ENCODE measurements at regions not wholly inside any gene's neighbourhood (a gene's known extent, or its start where the extent isn't known, plus 50 kb on each side); places are given as distances from the start of the nearest gene placed in this dataset.

- intact Hi-C loops (cut with micrococcal nuclease) = no loop called here
- Mint-ChIP-seq H3K36me3 (ENCODE audit: low read depth) (no peaks in the 10 kb centered on the region), H3K27me3 (peaks cover 7% of the 10 kb centered on the region), H3K4me3 (no peak overlapping the region), H3K27ac (no peak overlapping the region), H3K9me3 (peaks cover 14% of the 10 kb centered on the region), H3K4me1 (no peaks in the 10 kb centered on the region)
- DNase-seq = no peak
Observed at GRCh38 chr5:68576805-68577204, 361.2 kb downstream of the PIK3R1 start.

DNA sequence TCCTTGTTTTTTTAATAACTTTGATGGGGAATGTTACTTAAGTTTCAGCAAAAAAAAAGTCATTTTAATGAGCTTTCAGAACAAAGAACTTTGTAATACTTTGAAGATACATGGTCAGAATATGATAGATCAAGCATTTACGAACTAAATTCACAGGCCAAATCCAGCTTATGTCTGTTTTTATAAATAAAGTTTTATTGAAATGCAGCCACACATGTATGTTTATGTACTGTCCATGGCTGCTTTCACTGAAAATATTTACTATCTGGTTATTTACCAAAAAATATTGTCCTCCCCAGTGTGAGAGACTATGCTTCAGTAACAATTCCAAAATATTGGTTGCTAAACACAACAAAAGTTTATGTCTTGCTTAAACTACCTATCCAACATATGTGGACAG is 366.7 kb downstream of the PIK3R1 start:
- no peaks in the 10 kb centered on the region for H3K36me3 Mint-ChIP-seq (ENCODE audit: low read depth)
- H3K27me3 Mint-ChIP-seq = peaks cover 5% of the 10 kb centered on the region
- H3K4me3 Mint-ChIP-seq = no peak overlapping the region
- H3K4me1 Mint-ChIP-seq = no peaks in the 10 kb centered on the region
- H3K27ac Mint-ChIP-seq = no peak overlapping the region
- H3K9me3 Mint-ChIP-seq = peaks cover 8% of the 10 kb centered on the region
- DNase-seq = no peak
- intact Hi-C loops (cut with micrococcal nuclease) = no loop called here

DNA sequence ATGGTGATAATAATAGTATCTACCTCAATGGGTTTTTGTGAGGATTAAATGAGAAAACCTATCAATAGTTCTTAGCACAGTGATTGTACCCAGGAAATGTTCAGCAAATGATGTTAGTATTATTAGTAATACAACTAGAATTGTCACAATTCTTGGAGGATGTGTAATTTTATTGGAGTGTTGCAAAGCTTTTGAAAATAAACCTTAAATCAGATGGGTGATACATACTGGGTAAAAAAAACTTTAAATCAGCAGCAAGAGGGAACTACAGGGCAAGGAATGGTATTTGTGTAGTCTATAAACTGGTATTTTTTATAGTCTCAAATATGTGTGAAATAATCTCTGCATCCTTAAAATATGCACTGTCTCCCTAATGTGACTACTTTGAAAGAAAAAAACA is 371.6 kb downstream of the PIK3R1 start:
- intact Hi-C loops (cut with micrococcal nuclease) = no loop called here
- Mint-ChIP-seq H3K36me3 (ENCODE audit: low read depth) (no peaks in the 10 kb centered on the region), H3K4me1 (no peaks in the 10 kb centered on the region), H3K27me3 (peaks cover 3% of the 10 kb centered on the region), H3K27ac (no peak overlapping the region), H3K4me3 (no peak overlapping the region), H3K9me3 (no peaks in the 10 kb centered on the region)
- no peak for DNase-seq

GRCh38 chr5:68591850-68592249 is 376.3 kb downstream of the PIK3R1 start:
- no peaks in the 10 kb centered on the region for H3K4me1 Mint-ChIP-seq
- no peak overlapping the region for H3K27ac Mint-ChIP-seq
- no peaks in the 10 kb centered on the region for H3K36me3 Mint-ChIP-seq (ENCODE audit: low read depth)
- no peak for DNase-seq
- H3K27me3 Mint-ChIP-seq = no peaks in the 10 kb centered on the region
- intact Hi-C loops (cut with micrococcal nuclease) = no loop called here
- no peaks in the 10 kb centered on the region for H3K9me3 Mint-ChIP-seq
- H3K4me3 Mint-ChIP-seq = no peak overlapping the region

GRCh38 chr5:68592351-68592750 is 376.8 kb downstream of the PIK3R1 start:
- no peaks in the 10 kb centered on the region for H3K9me3 Mint-ChIP-seq
- H3K4me3 Mint-ChIP-seq = no peak overlapping the region
- no peak overlapping the region for H3K27ac Mint-ChIP-seq
- H3K4me1 Mint-ChIP-seq = no peaks in the 10 kb centered on the region
- no peaks in the 10 kb centered on the region for H3K36me3 Mint-ChIP-seq (ENCODE audit: low read depth)
- intact Hi-C loops (cut with micrococcal nuclease) = no loop called here
- H3K27me3 Mint-ChIP-seq = no peaks in the 10 kb centered on the region
- DNase-seq = no peak

DNA sequence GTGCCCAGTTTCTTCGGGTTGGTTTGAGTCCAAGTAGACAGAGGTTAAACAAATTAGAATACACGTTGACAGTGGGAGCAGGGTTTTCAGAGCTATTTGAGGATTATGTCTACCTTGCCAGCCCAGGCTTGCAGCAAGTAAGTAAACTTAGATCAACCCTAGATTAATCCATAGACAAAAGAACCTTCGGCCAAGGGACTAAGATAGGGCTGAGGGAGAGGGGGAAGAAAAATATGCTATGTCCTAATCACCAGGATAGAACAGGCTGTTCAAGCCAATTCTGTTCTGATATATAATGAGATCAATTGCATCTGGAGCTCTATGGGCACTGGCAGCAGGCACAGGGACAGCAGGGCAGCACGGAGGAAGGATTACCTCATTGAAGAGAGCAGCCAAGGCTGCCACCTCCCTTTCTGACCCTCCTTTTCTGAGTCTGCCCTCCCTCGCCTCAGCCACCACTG is 377.7 kb downstream of the PIK3R1 start:
- H3K4me1 Mint-ChIP-seq = no peaks in the 10 kb centered on the region
- no peaks in the 10 kb centered on the region for H3K9me3 Mint-ChIP-seq
- no peak for DNase-seq
- no peak overlapping the region for H3K4me3 Mint-ChIP-seq
- H3K27ac Mint-ChIP-seq = no peak overlapping the region
- H3K27me3 Mint-ChIP-seq = no peaks in the 10 kb centered on the region
- H3K36me3 Mint-ChIP-seq (ENCODE audit: low read depth) = no peaks in the 10 kb centered on the region
- intact Hi-C loops (cut with micrococcal nuclease) = no loop called here

DNA sequence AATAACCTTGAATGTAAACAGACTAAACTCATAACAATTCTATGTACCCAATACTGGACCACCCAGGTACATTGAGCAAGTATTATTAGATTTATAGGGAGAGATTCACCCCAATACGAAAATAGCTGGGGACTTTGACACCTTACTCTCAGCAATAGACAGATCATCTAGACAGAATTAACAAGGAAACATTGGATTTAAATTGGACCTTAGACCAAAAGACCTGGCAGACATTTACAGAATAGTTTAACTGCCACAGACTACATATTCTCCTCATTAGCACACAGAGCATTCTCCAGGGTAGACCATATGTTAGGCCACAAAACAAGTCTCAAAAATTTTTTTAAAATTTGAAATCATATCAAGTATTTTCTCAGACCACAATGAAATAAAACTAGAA is 397.4 kb downstream of the PIK3R1 start:
- no peak overlapping the region for H3K4me3 Mint-ChIP-seq
- intact Hi-C loops (cut with micrococcal nuclease) = no loop called here
- H3K27ac Mint-ChIP-seq = no peak overlapping the region
- H3K36me3 Mint-ChIP-seq (ENCODE audit: low read depth) = no peaks in the 10 kb centered on the region
- H3K9me3 Mint-ChIP-seq = peaks cover 13% of the 10 kb centered on the region
- DNase-seq = no peak
- H3K27me3 Mint-ChIP-seq = no peaks in the 10 kb centered on the region
- H3K4me1 Mint-ChIP-seq = no peaks in the 10 kb centered on the region

DNA sequence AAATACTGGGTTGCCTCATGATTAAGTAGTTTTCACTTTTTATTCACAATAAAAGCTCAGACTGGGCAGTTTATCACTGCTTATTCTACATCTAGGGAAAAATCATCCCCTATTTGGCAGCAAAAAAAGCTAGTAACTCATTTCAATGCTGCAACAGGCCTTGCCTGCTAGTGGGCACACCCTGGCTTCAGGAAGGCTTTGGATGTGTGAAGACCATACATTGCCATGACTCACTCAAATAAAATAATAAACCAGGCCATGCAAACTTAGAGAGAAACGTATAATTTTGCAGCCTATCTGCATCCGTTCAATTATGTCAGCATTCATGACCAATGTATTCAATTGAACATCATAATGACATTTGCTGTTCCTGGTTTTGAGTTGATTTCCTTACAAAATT is 402.9 kb downstream of the PIK3R1 start:
- Mint-ChIP-seq H3K27me3 (no peaks in the 10 kb centered on the region), H3K4me1 (no peaks in the 10 kb centered on the region), H3K9me3 (peaks cover 1% of the 10 kb centered on the region), H3K36me3 (ENCODE audit: low read depth) (no peaks in the 10 kb centered on the region), H3K4me3 (no peak overlapping the region), H3K27ac (no peak overlapping the region)
- no peak for DNase-seq
- intact Hi-C loops (cut with micrococcal nuclease) = no loop called here

DNA sequence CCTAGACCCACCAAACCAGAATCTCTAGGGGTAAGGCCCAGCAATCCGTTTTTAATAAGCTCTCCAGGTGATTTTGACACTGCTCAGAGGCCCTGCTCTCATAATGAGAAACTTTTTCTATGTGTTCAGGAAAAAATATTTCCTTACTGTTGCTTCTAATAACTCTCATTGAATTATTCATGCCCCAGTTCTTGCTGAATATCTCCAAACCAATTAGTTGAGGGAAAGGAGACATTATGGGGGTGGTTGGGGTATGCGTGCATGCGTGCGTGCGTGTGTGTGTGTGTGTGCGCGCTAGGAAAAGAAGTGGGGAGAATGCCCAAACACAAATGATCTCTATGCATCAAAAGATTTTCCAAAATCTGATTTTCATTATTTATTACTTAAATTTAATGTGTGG is 411.4 kb downstream of the PIK3R1 start:
- H3K4me3 Mint-ChIP-seq = no peak overlapping the region
- no peak overlapping the region for H3K27ac Mint-ChIP-seq
- no peaks in the 10 kb centered on the region for H3K27me3 Mint-ChIP-seq
- intact Hi-C loops (cut with micrococcal nuclease) = no loop called here
- no peak for DNase-seq
- H3K36me3 Mint-ChIP-seq (ENCODE audit: low read depth) = no peaks in the 10 kb centered on the region
- no peaks in the 10 kb centered on the region for H3K4me1 Mint-ChIP-seq
- H3K9me3 Mint-ChIP-seq = no peaks in the 10 kb centered on the region

DNA sequence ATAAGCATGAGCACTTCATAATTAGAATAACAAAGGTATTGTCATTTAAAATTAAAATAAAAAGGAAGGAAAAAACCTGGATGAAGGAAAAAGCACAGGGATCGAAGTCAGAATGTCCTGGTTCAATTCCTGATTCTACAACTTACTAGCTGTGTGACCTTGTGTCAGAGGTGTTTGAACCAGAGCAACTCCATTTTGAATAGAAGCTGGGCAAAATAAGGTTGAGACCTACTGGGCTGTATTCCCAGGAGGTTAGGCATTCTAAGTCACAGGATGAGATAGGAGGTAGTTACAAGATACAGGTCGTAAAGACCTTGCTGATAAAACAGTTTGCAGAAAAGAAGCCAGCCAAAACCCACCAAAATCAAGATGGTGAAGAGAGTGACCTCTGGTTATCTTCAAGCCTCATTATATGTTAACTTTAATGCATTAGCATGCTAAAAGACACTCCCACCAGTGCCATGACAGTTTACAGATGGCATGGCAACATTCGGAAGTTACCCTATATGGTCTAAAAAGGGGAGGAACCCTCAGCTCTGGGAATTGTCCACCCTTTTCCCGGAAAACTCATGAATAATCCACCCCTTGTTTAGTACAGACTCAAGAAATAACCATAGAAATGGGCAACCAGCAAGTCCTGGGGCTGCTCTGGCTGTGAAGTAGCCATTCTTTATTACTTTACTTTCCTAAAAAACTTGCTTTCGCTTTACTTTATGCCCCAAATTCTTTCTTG is 412.7 kb downstream of the PIK3R1 start:
- Mint-ChIP-seq H3K27ac (no peak overlapping the region), H3K27me3 (no peaks in the 10 kb centered on the region), H3K36me3 (ENCODE audit: low read depth) (no peaks in the 10 kb centered on the region), H3K9me3 (no peaks in the 10 kb centered on the region), H3K4me1 (no peaks in the 10 kb centered on the region), H3K4me3 (no peak overlapping the region)
- no peak for DNase-seq
- intact Hi-C loops (cut with micrococcal nuclease) = no loop called here

GRCh38 chr5:68630354-68630753 is 414.8 kb downstream of the PIK3R1 start:
- Mint-ChIP-seq H3K4me3 (no peak overlapping the region), H3K9me3 (peaks cover 4% of the 10 kb centered on the region), H3K4me1 (no peaks in the 10 kb centered on the region), H3K27ac (no peak overlapping the region), H3K27me3 (peaks cover 4% of the 10 kb centered on the region), H3K36me3 (ENCODE audit: low read depth) (no peaks in the 10 kb centered on the region)
- intact Hi-C loops (cut with micrococcal nuclease) = no loop called here
- no peak for DNase-seq

DNA sequence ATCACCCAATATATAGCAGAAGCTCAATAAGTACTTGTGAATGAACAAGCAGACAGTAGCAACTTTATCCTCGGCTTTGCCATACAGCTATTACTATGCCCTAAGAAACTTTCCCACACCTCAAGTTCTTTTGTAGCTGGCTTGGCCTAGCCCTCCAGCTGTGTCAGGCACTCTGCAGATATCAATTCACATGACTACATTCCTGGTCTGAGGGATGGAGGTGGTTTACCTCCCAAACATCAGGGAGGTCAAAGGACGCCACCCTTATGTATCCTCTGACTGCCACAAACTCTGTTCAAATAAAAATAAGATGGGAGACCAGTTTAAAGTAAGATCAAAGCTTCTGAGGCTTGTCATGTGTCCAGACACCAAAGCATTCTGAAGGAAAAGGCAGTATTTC is 416.3 kb downstream of the PIK3R1 start:
- H3K9me3 Mint-ChIP-seq = peaks cover 4% of the 10 kb centered on the region
- DNase-seq = no peak
- H3K36me3 Mint-ChIP-seq (ENCODE audit: low read depth) = no peaks in the 10 kb centered on the region
- no peak overlapping the region for H3K4me3 Mint-ChIP-seq
- no peak overlapping the region for H3K27ac Mint-ChIP-seq
- intact Hi-C loops (cut with micrococcal nuclease) = no loop called here
- no peaks in the 10 kb centered on the region for H3K4me1 Mint-ChIP-seq
- peaks cover 12% of the 10 kb centered on the region for H3K27me3 Mint-ChIP-seq

GRCh38 chr5:68641211-68641610 is 425.7 kb downstream of the PIK3R1 start:
- intact Hi-C loops (cut with micrococcal nuclease) = no loop called here
- Mint-ChIP-seq H3K27ac (no peak overlapping the region), H3K4me3 (no peak overlapping the region), H3K9me3 (no peaks in the 10 kb centered on the region), H3K4me1 (no peaks in the 10 kb centered on the region), H3K27me3 (peaks cover 30% of the 10 kb centered on the region), H3K36me3 (ENCODE audit: low read depth) (no peaks in the 10 kb centered on the region)
- DNase-seq = no peak

- H3K27me3 Mint-ChIP-seq = peaks cover 18% of the 10 kb centered on the region
- DNase-seq = no peak
- no peak overlapping the region for H3K27ac Mint-ChIP-seq
- H3K4me3 Mint-ChIP-seq = no peak overlapping the region
- H3K4me1 Mint-ChIP-seq = no peaks in the 10 kb centered on the region
- no peaks in the 10 kb centered on the region for H3K9me3 Mint-ChIP-seq
- intact Hi-C loops (cut with micrococcal nuclease) = no loop called here
- H3K36me3 Mint-ChIP-seq (ENCODE audit: low read depth) = no peaks in the 10 kb centered on the region
Observed at GRCh38 chr5:68643064-68643463, 427.5 kb downstream of the PIK3R1 start.

DNA sequence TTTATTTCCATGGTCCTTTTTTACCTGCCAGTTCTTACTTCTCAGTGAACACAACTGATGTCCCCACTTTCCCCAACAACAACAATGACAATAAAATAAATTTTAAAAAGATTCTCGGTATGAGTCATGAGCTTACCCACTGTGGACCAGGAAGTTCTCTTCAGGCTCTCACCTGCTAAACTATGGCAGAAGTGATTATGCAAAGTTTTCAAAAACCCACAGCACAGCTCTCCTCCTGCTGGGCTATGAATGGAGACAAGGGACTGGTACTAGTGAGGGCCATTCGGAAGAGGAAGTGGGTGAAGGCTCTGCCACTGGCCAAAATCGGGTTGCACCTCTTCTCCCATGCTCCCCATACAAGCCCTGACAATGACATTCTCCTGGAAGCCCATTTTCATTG is 429.4 kb downstream of the PIK3R1 start:
- Mint-ChIP-seq H3K27me3 (peaks cover 13% of the 10 kb centered on the region), H3K4me3 (no peak overlapping the region), H3K9me3 (no peaks in the 10 kb centered on the region), H3K36me3 (ENCODE audit: low read depth) (no peaks in the 10 kb centered on the region), H3K4me1 (no peaks in the 10 kb centered on the region), H3K27ac (no peak overlapping the region)
- no peak for DNase-seq
- intact Hi-C loops (cut with micrococcal nuclease) = no loop called here
